ENCODE measurements at regions not wholly inside any gene's neighbourhood (a gene's known extent, or its start where the extent isn't known, plus 50 kb on each side); places are given as distances from the start of the nearest gene placed in this dataset.

DNA sequence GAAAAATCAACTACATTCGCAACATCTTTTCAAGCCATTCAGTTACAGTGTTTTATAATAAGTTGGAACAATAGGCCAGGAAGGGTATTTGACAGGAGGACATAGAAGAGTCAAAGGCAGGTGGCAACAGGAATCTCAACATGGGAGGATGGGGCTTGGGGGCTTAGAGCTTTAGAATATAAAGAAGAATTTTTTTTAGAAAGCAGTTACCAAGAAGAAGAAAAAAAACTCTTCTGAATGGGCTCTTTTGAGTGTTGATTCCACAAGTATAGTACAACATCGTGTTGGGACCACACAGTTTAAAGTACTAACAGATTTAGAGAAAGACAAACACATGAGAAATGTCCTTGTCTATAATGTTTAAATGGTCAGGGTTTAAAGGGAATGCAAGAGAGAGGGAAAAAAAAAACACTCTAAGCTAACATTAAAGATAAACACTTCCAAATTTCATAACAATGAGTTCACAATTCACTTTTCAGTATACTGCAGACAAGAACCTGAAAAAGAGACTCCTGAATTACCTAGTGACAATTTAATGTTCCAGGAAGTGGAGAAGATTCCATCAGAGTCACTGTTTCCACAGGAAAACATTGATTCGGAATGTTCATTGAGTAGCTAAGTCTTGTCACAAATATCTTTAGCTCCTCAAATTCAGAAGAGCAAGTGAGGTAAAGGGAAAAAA lies 282.3 kb downstream of the DEPDC1B start:
- no peak for TF ChIP-seq POLR2A (IDR thresholded peaks at IDR 0.05; ENCODE audit: low read length)
- no peak for TF ChIP-seq GATA1 (IDR thresholded peaks at IDR 0.05; ENCODE audit: low read depth, low read length)
- DNase-seq, result no peak

DNA sequence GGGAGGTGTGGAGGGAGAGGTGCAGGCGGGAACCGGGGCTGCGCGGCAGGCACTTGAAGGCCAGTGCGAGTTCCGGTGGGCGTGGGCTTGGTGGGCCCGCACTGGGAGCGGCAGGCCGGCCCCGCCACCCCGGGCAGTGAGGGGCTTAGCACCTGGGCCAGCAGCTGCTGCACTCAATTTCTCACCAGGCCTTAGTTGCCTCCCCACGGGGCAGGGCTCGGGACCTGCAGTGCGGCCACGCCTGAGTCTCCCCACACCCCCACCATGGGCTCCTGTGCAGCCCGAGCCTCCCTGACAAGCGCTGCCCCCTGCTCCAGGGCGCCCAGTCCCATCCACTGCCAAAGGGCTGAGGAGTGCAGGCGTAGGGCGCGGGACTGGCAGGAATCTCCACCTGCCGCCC lies 284.5 kb downstream of the DEPDC1B start:
- no peak for TF ChIP-seq POLR2A (IDR thresholded peaks at IDR 0.05; ENCODE audit: low read length)
- DNase-seq, result no peak

DNA sequence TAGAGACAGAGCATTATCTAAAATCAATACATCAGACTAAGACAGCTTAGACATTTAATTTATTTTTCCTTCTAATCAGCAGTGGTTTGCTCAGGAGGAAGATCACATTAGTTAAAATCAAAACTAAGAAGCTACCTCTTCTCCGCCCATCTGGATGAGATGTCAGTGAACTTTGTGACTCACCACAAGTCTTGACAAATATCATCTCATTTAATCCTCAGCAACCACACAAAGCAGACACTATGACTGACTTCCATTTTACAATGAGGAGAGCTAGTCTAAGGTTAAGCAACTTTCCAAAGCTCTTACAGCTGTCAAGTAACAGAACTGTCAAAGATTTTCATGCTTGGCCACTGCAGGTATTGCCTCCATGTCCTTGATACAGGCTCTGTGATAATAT lies 289.5 kb downstream of the DEPDC1B start:
- DNase-seq, result no peak
- no peak for TF ChIP-seq GATA1 (IDR thresholded peaks at IDR 0.05; ENCODE audit: low read depth, low read length)
- TF ChIP-seq POLR2A (IDR thresholded peaks at IDR 0.05; ENCODE audit: low read length), result no peak

DNA sequence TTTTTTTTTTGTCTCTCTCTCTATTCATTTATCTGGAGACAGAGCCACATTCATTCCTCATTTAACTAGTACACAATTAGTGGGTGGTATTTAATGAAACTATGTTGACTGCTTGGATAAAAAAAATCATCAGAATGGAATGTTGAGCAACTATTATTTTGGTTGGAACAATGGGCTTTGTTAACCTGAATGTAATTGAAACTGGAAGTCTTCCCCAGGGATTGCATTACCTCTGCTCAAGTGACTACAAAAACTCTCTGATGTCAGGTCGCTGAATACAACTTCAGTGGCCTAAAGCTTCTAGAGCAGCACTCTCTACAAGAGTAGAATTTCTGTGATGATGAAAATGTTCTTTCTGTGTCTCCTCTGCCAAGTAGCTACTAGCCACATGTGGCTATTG lies 295.8 kb downstream of the DEPDC1B start:
- TF ChIP-seq POLR2A (IDR thresholded peaks at IDR 0.05; ENCODE audit: low read length) (no peak), GATA1 (IDR thresholded peaks at IDR 0.05; ENCODE audit: low read depth, low read length) (no peak)
- DNase-seq, result no peak

DNA sequence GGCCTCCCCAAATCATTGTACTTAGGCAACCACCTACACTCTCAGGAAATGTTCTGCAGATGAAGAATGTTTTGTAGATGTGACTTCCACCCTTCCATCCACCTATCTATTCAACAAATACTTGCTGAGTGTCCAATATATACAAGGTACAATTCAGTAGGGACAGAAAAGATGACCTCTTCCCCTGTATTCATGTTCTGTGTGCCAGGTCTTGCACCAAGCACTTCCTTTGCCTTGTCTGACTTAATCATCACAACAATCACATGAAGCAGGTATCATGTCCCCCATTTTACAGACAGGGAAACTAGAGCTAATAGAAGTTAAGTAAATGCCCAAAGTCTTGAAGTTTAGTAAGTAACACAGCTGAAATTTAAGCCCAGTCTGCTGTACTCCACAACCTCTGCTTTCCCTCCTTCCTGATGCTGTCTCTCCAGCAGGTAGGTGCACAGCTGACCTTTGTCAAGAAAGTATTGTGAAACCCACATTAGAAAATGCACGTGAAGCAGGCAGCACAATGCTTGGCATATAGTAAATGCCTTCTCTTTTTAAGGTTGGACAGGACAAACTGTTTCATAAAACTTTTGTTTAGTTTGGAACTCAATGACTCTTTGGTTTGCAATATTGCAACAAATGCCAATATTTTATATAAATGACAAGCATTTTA lies 296.5 kb downstream of the DEPDC1B start:
- DNase-seq, result no peak
- no peak for TF ChIP-seq POLR2A (IDR thresholded peaks at IDR 0.05; ENCODE audit: low read length)

DNA sequence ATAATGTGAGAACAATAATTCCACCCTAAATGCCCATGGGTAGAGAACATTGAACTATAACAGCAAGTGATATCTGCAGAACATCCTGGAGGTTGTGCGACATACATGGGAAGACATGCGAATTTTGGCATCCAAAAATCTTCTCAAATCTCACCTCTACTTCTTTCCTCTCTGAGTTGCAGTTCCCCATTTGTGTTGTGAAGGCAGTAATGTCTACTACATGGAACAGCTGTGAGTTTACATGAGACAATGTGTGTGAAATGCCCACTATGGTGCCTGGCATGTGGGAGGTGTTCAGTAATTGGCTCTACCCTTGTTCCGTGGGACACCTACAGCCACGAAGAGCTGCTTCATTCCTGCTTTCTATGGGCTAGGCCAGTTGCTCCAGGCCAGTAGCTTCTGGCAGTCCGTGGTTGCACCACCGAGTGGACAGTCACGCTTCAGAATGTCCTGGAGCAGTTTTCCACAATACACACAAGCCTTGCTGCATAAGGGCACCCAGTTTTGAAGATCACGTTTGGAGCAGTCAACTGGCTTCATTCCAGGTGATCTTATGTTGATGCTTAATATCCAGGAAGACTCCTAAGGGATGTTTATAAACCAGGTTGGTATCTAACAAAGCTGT lies 297.7 kb downstream of the DEPDC1B start:
- TF ChIP-seq POLR2A (IDR thresholded peaks at IDR 0.05; ENCODE audit: low read length) (no peak), GATA1 (IDR thresholded peaks at IDR 0.05; ENCODE audit: low read depth, low read length) (no peak)
- DNase-seq, result no peak

DNA sequence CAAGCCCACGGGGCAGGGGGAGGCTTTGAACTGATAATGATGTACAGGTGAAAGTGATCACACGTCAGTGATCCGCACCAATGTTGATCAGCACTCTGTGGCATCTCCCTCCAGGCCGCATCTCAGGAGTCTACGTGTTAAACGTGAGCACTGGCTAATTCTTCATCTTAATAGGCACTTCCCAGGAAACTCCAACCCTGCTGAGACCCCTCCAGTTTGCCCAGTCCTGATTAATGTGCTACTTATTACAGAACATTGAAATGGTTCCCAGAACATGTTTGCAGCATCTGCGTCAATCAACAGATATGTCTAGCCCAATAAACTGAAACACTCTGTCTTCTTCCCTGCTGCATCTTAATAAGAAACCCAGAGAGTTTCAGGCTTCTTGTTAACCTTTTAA lies 298.4 kb downstream of the DEPDC1B start:
- no peak for DNase-seq
- TF ChIP-seq GATA1 (IDR thresholded peaks at IDR 0.05; ENCODE audit: low read depth, low read length) (no peak), POLR2A (IDR thresholded peaks at IDR 0.05; ENCODE audit: low read length) (no peak)

DNA sequence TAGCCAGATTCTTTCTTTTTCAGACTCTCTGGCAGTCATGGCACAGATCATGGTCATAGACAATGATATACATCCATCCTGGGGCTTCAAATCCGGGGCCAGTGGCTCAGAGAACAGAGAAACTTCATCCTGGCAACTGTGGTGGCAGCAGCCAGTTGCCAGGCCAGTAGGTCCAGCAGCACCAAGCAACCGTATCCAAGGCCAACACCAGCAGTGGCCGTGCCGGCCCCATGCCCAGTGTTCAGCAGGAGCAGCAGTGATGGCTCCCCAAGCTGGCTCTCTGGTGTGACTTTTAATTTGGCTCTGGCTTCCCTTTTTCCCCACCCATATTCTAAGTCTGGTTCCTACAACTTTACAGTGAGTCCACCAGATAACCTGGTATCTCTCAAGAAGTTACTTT lies 300.5 kb downstream of the DEPDC1B start:
- TF ChIP-seq POLR2A (IDR thresholded peaks at IDR 0.05; ENCODE audit: low read length), result no peak
- TF ChIP-seq GATA1 (IDR thresholded peaks at IDR 0.05; ENCODE audit: low read depth, low read length), result no peak
- no peak for DNase-seq

DNA sequence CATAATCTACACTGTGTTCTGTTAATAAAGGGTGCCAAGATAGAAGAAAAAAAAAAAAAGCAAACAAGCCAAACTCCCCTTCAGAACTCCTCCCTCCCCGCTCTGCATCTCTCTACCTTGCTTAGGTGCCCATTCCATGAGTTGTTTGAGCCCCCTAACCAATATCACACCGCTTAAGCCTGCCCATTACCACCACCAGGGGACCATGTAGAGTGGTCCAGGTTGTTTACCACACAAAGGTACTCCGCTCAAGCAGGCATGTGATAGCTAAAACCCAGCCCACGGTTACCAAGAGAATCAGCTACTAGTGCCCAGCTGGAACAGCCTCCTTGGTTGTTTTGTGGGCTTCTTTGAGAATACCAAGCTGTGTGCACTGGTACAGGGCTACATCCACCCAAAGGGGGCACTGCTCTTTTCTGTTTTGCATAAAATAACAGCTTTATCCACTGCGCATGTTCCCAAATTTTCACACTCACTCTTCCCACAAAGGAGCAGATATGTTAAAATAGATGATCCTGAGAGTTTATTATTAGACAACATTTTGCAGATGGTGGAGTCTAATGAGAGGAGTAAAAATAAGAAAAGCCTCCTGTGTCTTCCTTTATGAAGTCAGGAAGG lies 304.1 kb downstream of the DEPDC1B start:
- TF ChIP-seq POLR2A (IDR thresholded peaks at IDR 0.05; ENCODE audit: low read length) (no peak), GATA1 (IDR thresholded peaks at IDR 0.05; ENCODE audit: low read depth, low read length) (no peak)
- DNase-seq, result no peak

DNA sequence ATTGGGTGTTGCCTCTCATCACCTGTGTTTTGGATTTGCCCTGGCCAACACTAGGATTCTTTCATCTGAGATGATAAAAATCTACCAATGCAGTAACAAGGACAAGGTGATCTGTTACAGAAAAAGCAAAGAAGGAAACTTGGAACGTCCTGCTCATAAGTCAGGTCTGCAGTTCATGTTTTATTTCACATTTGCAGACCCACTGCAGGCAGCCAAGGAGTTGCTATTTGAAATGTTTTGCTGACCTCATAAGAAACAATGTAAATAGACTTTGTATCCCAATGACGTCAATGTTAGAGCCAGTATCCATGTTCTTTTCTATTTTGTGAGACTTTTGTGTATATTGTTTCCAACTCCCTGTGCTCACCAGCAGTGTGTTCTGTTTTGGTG lies 312.9 kb downstream of the DEPDC1B start:
- no peak for DNase-seq
- TF ChIP-seq GATA1 (IDR thresholded peaks at IDR 0.05; ENCODE audit: low read depth, low read length), result no peak
- no peak for TF ChIP-seq POLR2A (IDR thresholded peaks at IDR 0.05; ENCODE audit: low read length)

DNA sequence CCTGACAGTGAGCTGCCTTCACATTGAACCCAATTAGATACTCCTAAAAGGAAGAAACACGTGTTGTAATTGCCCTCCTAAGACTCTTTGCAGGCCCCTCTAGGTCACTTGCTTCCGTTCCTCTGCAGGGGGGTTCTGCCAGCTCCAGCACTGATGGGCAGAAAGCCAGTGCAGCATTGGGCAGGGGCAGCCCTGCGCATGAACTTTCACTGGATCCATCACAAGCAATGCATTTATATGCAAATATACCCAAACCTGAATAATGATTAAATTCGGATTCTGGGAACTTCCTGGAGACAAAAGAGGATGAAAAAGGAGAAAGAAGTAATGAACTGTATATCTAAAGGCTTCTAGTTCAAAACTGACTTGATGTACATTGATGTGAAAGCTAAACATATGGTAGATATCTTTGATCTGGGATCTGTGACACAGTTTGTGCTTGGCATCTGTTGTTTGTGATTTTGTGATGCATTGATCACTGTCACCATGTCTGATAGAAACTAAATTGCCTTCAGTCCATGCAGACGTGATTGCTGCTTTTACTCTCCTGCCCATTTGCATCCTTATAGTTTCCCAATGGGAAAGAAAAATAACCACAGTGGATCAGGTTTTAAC lies 313.4 kb downstream of the DEPDC1B start:
- no peak for DNase-seq
- TF ChIP-seq GATA1 (IDR thresholded peaks at IDR 0.05; ENCODE audit: low read depth, low read length), result no peak
- TF ChIP-seq POLR2A (IDR thresholded peaks at IDR 0.05; ENCODE audit: low read length), result no peak

DNA sequence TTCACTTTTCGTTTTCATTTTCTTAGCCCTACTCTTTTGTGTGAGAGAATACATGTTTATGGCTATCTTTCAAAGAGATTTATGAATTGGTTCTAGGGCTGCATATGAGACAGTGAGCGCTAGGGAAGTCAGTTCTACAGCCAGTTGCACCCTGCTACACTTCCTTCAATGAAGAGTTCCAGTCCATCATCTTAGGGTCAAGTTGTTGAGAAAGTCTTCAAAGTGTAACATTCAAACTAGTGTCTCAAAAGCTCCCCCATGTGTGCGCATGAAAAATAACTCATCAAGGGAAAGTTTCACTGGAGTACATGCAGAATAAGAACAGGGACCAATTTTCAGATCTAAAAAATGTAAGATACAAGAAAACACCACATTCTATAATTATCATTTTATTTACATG lies 317.2 kb downstream of the DEPDC1B start:
- TF ChIP-seq POLR2A (IDR thresholded peaks at IDR 0.05; ENCODE audit: low read length) (no peak), GATA1 (IDR thresholded peaks at IDR 0.05; ENCODE audit: low read depth, low read length) (no peak)
- peak in 1 of 2 experiments; percentile 10 for DNase-seq

DNA sequence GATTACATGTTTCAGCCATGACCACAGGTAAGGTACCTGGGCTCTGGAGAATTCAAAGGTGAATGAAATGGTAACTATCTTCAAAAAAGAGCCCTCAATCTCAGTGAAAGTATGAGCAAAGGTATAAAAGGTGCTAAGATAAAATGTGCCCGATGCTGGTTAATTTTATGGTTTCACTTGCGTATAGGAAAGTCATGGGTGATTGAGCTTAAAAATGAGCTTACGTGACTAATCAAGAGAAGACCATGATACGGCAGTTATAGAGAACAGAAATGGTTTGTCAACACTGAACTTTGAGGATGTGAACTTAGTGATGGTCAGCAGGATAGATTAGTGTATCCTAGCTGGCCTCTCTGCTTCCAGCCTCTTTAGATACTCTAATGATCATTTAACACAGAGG lies 320.1 kb downstream of the DEPDC1B start:
- TF ChIP-seq POLR2A (IDR thresholded peaks at IDR 0.05; ENCODE audit: low read length) (no peak), GATA1 (IDR thresholded peaks at IDR 0.05; ENCODE audit: low read depth, low read length) (no peak)
- DNase-seq, result no peak

DNA sequence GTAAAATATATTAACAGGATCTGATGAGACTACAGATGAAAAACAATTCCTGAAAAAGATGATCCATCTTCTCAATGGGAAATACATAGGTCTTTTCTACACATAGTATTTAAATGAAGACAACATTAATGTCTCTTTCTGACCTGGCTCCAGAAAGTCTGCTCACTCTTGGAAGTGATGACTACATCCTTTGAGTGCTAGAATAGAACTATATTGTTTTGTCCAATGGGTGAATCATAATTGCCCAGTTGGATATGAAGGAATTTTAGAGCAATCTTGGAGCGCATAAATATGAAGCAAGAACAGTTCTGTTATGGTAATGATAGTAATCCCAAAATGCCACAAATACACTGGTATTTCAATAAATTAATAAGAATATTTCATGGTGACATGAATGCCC lies 322.1 kb downstream of the DEPDC1B start:
- no peak for TF ChIP-seq GATA1 (IDR thresholded peaks at IDR 0.05; ENCODE audit: low read depth, low read length)
- no peak for TF ChIP-seq POLR2A (IDR thresholded peaks at IDR 0.05; ENCODE audit: low read length)
- no peak for DNase-seq

Data from erythroblast (primary cell).